GM19043 (cell line): ENCODE measurements at regions not wholly inside any gene's neighbourhood (a gene's known extent, or its start where the extent isn't known, plus 50 kb on each side); places are given as distances from the start of the nearest gene placed in this dataset.

ENCODE experiments used
- ATAC-seq: cut with Tn5 transposase; IDR thresholded peaks from one replicate; pipeline ENCODE4 v1.9.1; 2021; ENCODE audit warnings: low read depth; ENCODE audit not compliant: unreplicated experiment

DNA sequence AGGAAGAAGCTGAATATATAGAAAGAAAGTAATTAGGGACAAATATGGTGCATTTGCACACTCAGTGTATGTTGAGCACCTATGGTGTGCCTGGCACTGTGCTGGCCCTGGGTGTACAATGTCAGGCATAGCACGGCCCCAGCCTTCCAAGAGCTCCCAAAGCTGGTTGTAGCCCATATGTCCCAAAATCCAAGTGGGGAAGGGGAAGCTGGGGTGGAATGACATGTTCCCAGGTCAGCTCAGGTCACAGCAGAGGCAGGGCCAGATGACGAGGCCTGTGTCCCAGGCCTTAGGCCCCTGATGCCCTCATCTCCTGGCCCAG, 170.0 kb downstream of the VEGFA start:
- no peak for ATAC-seq

DNA sequence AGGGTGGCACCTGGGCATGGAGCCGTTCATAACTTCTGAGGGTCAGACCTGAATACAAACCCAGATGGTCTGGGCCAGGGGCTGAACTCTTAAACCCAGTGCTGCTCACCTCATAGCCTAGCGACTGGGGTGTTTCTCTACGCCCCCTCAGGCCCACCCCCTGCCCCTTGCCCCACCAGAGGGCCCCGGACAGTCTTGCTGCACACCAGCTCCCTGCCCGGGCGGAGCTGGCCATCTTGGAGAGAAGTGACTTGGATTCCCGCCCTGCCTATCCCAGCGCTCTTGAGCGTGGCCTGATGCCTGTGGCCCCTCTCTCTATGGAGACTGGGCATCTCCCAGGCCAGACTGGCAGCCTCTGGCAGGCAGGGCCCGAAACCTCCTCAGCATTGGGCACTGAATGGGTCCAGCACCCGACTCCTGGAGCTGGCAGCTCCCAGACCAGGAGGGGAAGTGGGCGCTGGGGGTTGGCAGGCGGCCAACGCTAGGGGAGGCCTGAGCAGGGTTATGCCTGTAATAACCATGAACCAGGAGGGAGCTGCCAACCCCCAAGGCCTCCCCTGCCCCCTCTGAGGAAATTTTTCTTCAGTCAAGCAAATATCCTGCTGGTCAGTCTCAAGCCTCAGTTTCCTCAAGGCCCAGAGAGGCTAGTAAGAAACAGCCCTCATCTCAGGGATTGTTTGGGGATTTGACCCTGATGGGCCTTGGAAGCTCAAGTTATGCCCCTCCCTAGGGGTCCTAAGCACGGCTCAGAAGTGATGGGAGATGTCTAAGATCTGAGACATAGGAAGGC, 169.5 kb downstream of the VEGFA start:
- ATAC-seq = no peak

DNA sequence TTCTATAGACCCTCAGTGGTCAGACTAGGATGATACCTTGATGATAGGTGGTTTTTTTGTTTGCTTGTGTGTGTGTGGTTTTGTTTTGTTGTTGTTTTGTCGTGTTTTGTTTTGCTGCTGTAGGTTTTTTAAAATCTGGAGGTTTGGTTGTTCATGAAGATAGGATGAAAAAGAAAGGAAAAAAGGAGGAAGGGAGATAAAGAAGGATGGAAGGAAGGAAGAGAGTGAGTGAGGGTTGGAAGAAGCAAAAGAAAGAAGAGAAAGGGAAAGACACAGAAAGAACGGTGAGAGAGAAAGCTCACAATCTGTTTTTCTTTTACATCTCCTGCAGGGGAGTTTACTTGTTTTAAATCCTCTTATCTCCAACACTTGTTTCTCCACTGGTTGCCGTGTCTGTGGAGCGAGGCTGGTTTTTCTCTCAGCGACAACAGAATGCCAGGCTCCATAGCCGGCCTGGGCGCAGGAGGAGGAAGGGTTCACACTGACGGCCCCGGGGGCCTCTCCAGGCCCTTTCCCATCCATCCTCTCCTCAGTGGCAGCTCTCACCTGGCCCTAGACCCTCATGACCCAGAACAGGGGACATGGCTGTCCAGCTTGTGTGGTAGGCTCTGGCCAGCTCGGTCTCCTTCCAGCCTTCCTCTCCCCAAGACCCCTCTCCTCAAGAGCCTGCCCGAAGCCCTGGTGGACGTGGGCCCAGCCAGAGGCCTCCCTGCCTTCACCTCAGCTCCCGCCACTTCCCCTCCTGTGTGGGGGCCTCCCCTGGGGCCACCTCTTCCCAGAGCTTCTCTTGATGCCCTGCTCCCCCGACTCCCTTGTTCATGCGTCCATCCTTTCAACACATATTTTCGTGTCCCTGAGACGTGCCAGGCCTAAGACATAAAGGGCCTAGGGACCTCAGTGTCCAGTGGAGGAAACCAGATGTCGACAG, 168.4 kb downstream of the VEGFA start:
- ATAC-seq = no peak

DNA sequence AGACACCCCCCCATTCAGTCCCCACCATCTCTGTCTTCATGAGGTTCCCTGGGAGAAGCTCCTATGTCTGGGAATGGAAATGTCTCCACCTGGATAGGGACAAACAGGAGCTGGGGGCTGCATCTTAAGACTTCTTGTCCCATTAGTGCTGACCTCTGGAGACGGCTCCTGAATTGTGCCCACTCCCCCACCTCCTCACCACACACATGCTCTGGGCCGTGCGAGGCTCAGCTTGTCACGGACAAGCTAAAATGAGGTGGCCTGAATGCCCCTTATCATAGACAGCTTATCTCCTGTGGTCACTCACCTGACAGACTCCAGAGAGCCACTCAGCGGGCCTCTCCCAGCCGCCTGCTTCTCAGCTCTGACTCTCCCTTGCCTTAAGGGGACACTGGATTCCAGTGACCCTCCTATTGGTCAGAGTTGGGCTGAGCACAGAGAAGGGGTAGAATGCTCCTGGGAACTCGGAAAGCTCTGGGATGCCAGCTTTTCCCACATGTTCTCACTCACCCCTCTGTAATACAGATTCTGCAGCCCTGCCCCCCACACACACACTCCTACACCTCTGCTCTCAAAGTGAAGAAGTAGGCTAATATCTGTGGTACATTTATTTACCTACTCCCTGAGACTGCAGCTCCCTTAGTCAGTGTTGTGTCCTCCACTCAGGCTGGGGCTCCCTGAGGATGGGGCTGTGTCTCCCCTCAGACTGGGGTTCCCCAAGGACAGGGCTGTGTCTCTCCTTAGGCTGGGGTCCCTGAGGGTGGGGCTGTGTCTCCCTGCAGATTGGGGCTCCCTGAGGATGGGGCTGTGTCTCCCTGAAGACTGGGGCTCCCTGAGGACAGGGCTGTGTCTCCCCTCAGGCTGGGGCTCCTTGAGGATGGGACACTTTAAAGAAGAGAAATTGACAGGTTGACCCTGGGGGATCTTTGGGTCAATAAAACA, 167.5 kb downstream of the VEGFA start:
- no peak for ATAC-seq

DNA sequence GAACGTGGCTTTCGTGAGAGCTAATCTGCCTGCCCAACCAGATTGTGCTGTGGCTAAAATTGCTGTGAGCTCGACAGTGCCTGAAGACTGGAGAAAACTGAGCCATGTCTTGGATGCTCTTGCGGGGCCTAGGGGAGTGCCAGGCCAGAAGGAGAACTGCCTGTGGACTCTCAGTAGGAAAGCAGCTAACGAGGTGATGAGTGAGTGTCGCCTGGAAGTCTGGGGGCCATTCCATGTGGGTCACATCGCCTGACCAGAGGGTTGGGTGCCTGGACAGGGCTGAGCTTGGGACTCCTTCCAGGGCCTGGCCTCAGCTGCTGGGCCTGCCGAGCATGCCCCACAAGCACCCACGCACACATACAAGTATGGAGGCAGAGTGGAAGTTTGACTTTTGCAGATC, 166.5 kb downstream of the VEGFA start:
- no peak for ATAC-seq

DNA sequence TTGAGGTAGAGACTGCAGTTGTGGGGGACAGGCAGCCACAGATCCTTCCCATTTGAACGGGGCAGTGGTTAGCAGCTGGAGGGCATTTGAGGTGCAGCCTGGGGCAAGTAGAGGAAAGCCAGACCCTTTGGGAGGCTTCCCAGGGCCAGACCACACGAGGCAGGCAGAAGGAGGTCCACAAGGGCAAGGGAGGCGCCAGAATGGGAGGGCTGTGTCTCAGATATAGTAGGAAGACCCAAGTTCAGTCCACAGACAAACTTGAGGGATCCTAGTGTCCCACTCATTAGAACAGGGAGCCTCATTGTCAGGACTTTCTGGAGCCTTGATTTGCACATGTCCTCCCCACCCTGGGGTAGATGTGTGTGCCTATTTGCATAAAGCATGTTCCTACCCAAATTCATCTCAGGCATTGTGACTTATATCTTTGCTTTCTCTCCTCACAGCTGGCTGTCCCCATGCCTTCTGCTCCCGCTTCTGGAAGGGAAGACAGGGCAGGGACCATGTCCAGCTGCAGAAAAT, 166.0 kb downstream of the VEGFA start:
- no peak for ATAC-seq

DNA sequence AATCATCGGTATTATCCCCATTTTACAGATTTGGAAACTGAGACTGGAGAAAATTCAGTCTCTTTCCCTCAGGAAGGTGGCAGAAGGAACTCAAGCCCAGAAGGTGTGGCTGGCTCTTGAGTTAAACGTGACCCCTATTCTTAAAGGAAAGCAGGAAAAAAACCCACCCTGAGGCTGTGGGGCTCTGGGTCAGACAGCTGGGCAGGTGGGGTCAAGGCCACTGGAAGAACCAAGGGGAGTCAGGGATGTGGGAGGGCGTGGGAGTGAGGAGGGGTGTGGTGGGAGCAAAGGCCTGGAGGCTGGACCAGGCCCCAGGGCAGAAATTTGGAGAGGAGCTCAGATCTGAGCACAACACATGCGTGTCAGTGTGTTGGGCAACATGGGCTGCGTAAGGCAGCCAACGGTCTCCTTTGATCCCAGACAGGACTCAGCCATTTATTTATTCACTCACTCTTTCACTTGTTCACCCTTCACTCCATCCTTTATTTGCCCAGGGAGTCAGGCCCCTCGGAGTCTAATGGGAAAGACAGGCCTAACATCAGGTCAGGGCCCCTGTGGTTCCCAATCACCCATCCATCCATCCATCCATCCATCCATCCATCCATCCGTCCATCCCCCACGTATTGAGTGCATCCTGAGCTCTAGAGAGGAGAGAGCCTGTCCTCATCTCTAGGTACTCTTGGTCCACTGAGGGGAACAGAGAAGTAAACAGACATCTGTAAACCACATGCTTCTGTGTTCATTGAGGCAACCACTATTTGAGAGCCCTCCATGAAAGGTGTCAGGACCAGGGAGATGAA, 165.0 kb downstream of the VEGFA start:
- ATAC-seq = no peak

DNA sequence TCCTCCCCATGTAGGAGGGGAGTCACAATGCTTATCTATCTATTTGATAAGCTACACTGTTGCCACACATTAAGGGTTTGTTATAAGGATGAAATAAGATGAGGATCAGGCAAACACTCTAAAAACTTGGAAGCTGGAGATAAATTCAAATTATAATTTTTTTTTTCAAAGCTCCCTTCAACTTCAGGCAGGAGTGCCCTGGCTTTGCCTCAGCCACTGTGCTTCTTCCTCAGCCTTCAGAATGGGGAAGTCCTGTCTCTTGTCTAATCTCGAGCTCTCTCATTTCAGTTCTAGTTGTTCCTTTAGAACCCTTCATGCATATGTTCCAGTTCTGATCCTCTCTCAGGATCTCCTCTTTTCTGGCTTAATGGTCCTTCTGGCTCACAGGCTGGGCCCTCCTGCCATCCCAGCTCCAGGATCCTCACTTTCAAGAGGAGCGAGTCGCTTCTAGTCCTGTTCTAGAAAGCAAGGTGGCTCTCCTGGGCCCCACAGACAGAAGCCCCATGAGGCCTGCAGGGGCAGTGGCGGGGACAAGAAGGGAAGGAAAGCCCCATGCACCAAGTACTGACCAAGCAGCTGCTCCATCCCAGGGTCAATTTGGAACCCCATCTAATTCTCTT, 164.3 kb downstream of the VEGFA start:
- ATAC-seq = no peak

DNA sequence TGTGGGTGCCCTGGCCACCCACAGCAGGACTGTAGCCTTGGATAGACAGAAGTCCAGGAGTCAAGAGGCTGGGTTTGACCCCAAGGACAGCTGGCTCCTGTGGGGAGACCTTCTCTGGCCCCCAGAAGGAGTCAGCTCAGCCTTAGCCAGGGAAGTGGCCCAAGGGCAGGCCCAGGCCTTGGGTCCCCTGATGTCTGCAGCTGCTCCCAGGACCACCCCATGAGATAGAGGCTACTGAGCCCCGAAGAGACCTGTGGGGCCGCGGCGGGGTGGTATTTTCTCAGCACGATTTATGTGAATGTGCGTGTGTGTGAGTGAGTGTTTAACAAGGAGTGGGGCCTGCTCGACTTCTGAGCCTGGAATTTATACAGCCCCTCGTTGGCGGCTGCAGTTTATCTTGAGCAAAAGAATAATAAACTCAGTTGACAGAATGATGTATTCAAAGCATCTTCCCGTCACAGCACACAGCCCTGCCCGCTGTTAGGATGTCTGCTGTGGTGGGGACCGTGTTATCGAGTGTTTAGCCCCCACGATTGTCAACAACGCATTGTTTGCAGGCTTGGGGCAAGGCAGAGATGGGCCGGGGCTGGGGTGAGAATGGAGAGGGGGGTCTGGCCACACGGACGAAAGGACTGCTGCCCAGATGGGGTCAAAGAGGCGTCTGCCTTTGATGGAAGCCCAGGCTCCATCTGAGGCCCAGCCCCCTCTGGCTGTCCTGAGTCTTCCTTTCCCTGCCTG, 163.3 kb downstream of the VEGFA start:
- no peak for ATAC-seq

DNA sequence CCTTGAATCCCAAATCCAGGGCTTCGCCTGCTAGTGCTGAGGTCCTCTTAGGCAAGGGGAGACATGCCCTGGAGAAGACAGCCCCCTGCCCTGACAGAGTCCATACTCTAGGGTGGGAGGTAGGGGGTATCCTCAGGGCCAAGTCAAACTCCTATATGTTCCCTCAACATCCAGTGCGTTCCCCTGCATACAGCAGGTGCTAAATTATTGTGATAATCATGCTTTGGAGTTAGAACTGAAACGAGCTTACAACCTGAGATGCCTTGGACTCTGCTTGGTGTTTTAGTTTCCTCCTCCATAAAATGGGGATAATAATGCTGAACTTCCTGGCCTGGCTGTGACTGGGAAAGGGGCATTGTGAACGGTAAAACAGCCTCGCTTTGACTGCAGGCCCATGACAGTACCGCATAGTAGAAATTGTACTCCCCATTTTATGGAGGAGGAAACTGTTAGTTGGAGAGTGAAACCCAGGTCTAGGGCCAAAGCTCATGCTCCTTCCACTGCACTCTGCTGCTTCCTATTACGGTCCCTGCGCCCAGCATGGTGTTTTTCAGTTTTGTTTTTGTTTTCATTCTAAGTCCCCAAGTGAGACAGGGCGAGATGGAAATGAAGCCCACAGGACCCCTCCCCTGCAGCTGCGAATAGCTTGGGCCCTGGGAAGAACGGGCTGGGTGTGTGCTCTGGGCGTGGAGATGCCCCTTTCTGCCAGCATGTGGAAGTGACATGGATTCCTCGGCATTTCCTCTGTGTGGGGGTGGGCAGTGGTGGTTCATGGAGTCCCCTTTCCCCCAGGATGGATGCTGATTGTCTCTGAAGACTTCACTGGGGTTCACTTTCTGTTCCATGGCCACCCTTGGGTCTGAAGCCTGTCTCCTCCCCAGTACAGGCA, 162.5 kb downstream of the VEGFA start:
- no peak for ATAC-seq

DNA sequence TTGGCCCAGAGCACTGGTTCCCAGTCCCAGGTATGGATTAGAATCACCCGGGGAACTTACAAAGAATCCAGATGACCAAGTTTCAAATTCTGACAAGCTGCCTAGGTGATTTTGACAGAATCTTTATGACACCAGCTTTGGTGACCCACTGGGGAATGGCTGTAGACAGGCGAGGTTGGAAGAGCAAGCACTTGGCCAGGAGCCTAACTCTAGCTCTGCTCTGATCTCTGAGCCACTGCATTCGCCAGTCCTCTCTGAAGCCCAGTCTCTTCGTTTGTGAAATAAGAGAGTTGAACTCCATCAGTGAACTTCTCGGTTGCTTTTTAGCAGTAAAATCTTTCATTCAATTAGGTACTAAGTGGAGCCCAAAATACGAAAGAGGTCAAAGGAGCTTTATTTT, 161.2 kb downstream of the VEGFA start:
- no peak for ATAC-seq

DNA sequence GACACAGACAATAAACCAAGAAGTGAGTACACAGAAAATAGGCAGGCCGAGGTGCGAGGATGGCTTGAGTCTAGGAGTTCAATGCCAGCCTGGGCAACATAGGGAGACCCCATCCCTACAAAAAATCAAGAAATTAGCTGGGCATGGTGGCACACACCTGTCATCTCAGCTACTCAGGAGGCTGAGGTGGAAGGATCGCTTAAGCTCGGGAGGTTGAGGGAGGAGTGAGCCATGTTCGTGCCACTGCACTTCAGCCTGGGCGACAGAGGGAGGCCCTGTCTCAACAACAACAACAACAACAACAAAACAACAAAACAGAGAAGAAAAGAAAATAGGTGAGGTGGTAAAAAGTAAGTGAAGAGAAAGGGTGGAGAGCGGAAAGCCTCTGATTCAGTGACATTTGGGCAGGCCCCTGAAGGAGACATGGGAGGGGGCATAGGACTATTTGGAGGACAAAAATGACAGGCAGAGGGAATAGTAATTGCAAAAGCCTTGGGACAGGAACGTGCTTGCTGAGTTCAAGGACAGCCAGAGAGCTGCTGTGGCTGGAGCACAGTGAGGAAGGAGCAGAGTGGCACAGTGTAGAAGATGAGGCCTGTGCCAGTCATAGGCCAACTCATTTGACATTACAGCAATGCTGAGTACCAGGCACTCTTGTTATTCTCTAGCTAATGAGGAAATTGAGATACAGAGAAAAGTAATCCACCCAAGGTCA, 160.6 kb downstream of the VEGFA start:
- ATAC-seq = no peak

DNA sequence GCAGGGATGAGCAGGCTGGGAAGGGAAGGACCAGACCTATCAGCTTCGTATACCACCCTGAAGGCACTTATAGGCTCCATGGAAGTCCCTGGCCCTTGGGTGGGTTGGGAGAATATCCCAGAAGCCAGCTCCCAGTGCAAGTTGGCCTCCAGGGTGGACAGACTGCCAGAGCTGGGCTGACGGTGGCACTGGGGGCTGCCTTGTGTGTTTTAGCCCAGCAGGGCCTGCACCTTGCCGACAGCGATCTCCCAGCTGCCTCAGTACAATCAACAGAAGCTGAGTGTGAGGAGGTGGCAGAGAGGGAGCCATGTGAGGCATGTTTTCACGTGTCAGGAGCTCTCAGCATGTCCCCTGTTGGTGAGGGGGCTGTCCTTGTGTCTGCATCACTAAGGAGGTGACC, 159.5 kb downstream of the VEGFA start:
- no peak for ATAC-seq

DNA sequence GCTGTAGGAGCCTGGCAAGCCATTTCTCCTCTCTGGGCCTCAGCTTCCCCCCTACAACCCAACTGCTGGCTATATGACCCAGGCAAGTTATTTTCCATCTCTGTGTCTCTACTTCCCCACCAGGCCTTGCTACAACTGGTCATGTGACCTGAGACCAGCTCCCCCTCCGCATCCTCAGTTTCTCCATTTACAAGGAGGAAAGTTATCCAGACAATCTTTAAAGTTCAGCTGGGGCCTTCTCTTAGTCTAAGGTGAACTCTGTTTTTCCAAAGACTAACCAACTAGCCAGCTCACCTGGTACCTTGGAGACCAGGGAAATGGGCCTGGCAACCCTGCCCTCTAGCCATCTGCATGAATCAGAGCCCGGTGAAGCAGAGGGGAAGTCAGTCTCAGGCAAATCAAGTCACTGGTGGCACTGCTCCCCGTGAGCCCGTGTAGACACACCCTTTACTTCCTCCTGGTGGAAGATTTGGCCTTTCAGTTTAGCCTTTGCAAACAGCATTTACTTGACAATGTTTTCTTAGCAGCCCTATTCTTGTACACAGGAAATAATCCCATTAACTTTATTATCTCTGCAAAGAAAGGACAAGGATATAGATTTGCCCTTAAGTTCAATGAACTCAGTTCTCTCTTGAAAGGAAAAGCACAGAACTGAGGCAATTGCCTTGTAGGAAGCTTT, 157.7 kb downstream of the VEGFA start:
- ATAC-seq = no peak

DNA sequence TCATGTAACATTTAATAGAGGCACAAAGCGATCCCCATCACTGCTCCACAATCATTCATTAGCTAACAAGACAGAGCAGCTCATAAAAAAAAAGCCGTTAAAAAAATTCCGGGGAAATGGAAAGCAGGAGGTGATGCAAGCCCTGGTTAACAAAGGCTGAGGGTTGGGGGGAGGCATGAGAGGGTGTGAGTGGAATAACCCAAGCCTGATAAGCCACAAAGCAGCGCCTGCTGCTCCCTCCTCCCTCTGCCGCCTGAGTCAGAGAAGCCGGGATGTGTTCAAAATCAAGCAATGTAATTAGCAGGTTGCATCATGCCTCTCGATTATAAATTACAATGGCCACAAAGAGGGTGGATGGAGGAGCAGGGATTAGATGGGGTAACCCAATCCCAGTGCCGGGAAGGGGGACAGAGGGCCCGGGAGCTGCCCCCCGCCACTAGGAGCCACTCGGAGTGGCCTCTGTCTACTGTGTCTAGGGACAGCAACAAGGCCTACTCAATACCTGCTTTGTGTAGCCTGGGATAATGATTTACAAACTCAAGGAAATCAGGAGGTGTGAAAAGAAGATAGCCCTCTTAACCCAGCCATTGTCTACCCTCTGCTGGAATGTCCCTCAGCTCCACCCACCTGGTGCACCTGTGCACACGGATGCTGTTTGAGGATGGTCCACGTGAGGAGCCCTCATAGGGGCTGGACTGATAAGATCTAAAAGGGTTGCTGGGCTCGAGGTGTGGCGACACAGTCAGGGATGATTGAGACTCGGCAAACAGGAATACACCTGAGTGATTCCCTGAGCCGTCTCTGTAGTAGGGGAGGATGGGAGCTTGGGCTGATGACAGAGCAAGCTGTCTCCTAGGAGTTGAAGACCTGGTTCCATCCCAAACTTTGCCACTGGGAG, 156.9 kb downstream of the VEGFA start:
- no peak for ATAC-seq
